Naive thymus-derived CD4-positive, alpha-beta T cell (primary cell): ENCODE measurements at regions not wholly inside any gene's neighbourhood (a gene's known extent, or its start where the extent isn't known, plus 50 kb on each side); places are given as distances from the start of the nearest gene placed in this dataset.

Source experiments
- ATAC-seq: fragments of 150-1000 bp; cut with Tn5 transposase; 2 replicates; pipeline ENCODE4 v1.10.0; 2021; ENCODE audit warnings: mild to moderate bottlenecking, moderate library complexity
- CTCF ChIA-PET: fragments of 350-600 bp; sonication (Branson Sonifier 250); formaldehyde crosslinking; loops from one replicate; lab custom pipeline; 2021; ENCODE audit warnings: antibody characterized with exemption; lab: Charles Lee
- POLR2A ChIA-PET: fragments of 350-600 bp; sonication (Branson Sonifier 250); formaldehyde crosslinking; loops from one replicate; lab custom pipeline; 2021; ENCODE audit warnings: antibody characterized with exemption, inconsistent platforms; lab: Charles Lee
- DNase-seq, 9 donors: peaks; one replicate each; pipeline versions ENCODE4 v3.0.0 to v3.0.0-alpha.2; 2020 to 2022; ENCODE audit warnings: mixed read lengths in 1 of 9
- H3K27ac ChIP-seq: one replicate; pipeline ENCODE4 v1.7.0; 2013; ENCODE audit warnings: mild to moderate bottlenecking, low read depth, low read length, moderate library complexity
- H3K27me3 ChIP-seq, 2 donors: one replicate each; pipeline ENCODE4 v1.7.0; 2013; ENCODE audit warnings: low read length in 2 of 2, mild to moderate bottlenecking in 2 of 2, moderate library complexity in 2 of 2; ENCODE audit not compliant: control insufficient read depth in 2 of 2, insufficient read depth in 2 of 2
- H3K36me3 ChIP-seq, 3 experiments: 1 replicate in 2 of 3; 2 replicates in 1 of 3; pipeline ENCODE4 v1.7.0; 2013; ENCODE audit warnings: low read length in 3 of 3, mild to moderate bottlenecking in 3 of 3, moderate library complexity in 1 of 3; ENCODE audit not compliant: insufficient read depth in 3 of 3, control insufficient read depth in 2 of 3
- H3K4me1 ChIP-seq, 2 donors: one replicate each; pipeline ENCODE4 v1.7.0; 2013; ENCODE audit warnings: low read length in 2 of 2, mild to moderate bottlenecking in 2 of 2, moderate library complexity in 1 of 2; ENCODE audit not compliant: control insufficient read depth in 2 of 2, insufficient read depth in 2 of 2
- H3K4me3 ChIP-seq: 2 replicates; pipeline ENCODE4 v1.7.0; 2013; ENCODE audit warnings: mild to moderate bottlenecking, low read length
- H3K9me3 ChIP-seq, 3 experiments: 1 replicate in 2 of 3; 2 replicates in 1 of 3; pipeline ENCODE4 v1.7.0; 2013; ENCODE audit warnings: low read length in 3 of 3; ENCODE audit not compliant: control insufficient read depth in 2 of 3
- H3K27ac Mint-ChIP-seq, 9 donors: one replicate each; pipeline ENCODE4 v1.8.0; 2020 to 2022; ENCODE audit warnings: mixed read lengths in 9 of 9, mild to moderate bottlenecking in 8 of 9, moderate library complexity in 5 of 9, inconsistent platforms in 2 of 9
- H3K27me3 Mint-ChIP-seq, 5 donors: one replicate each; pipeline ENCODE4 v1.8.0; 2021 to 2022; ENCODE audit warnings: mixed read lengths in 5 of 5, mild to moderate bottlenecking in 1 of 5
- H3K36me3 Mint-ChIP-seq, 5 donors: one replicate each; pipeline ENCODE4 v1.8.0; 2020 to 2022; ENCODE audit warnings: mixed read lengths in 5 of 5, mild to moderate bottlenecking in 3 of 5, inconsistent platforms in 1 of 5
- H3K4me1 Mint-ChIP-seq, 7 donors: one replicate each; pipeline ENCODE4 v1.8.0; 2020 to 2022; ENCODE audit warnings: mixed read lengths in 7 of 7, mild to moderate bottlenecking in 3 of 7, inconsistent platforms in 1 of 7
- H3K4me3 Mint-ChIP-seq, 10 donors: one replicate each; pipeline ENCODE4 v1.8.0; 2020 to 2022; ENCODE audit warnings: mild to moderate bottlenecking in 10 of 10, mixed read lengths in 10 of 10, moderate library complexity in 6 of 10, inconsistent platforms in 2 of 10
- H3K9me3 Mint-ChIP-seq, 11 donors: one replicate each; pipeline ENCODE4 v1.8.0; 2020 to 2022; ENCODE audit warnings: mixed read lengths in 11 of 11, mild to moderate bottlenecking in 4 of 11, inconsistent platforms in 1 of 11, moderate library complexity in 1 of 11
- intact Hi-C, 2 donors: fragments of 100-400 bp; cut with micrococcal nuclease; formaldehyde crosslinking; loops; one replicate each; pipeline ENCODE4 v1.15.1; 2023

GRCh38 chr1:4149831-4150230 lies 249.8 kb upstream of the C1orf174 start:
- intact Hi-C loops: no loop called here
- POLR2A ChIA-PET: no interaction called here
- ATAC-seq: no peak

GRCh38 chr1:4150262-4150661 lies 250.2 kb upstream of the C1orf174 start:
- Histone ChIP-seq H3K27ac (no peak overlapping the region), H3K36me3 (no peaks in the 10 kb centered on the region), H3K9me3 (no peaks in the 10 kb centered on the region), H3K4me1 (no peaks in the 10 kb centered on the region), H3K27me3 (no peaks in the 10 kb centered on the region), H3K4me3 (no peak overlapping the region)
- intact Hi-C loops: no loop called here
- no peaks in the 10 kb centered on the region for H3K36me3 Mint-ChIP-seq
- no peak for ATAC-seq
- H3K4me3 Mint-ChIP-seq: no peak overlapping the region
- peaks cover 0 to 3% (median 0%) of the 10 kb centered on the region in 11 donors for H3K9me3 Mint-ChIP-seq
- ChIA-PET POLR2A (no interaction called here), CTCF (no interaction called here)
- H3K27me3 Mint-ChIP-seq: peaks cover 0 to 10% (median 4%) of the 10 kb centered on the region in 5 donors
- no peak for DNase-seq
- H3K27ac Mint-ChIP-seq: no peak overlapping the region
- no peaks in the 10 kb centered on the region for H3K4me1 Mint-ChIP-seq

More at GRCh38 chr1:4149831-4150230, 249.8 kb upstream of the C1orf174 start:
- H3K27ac Mint-ChIP-seq: no peak overlapping the region
- Histone ChIP-seq H3K27me3 (no peaks in the 10 kb centered on the region), H3K27ac (no peak overlapping the region), H3K4me1 (no peaks in the 10 kb centered on the region), H3K36me3 (no peaks in the 10 kb centered on the region), H3K4me3 (no peak overlapping the region), H3K9me3 (no peaks in the 10 kb centered on the region)
- H3K27me3 Mint-ChIP-seq: peaks cover 0 to 10% (median 4%) of the 10 kb centered on the region in 5 donors
- H3K9me3 Mint-ChIP-seq: peaks cover 0 to 3% (median 0%) of the 10 kb centered on the region in 11 donors
- H3K36me3 Mint-ChIP-seq: no peaks in the 10 kb centered on the region
- CTCF ChIA-PET: no interaction called here
- DNase-seq: no peak
- H3K4me3 Mint-ChIP-seq: no peak overlapping the region
- H3K4me1 Mint-ChIP-seq: no peaks in the 10 kb centered on the region

GRCh38 chr1:4152266-4152665 lies 252.2 kb upstream of the C1orf174 start:
- H3K9me3 Mint-ChIP-seq: peaks cover 0 to 3% (median 0%) of the 10 kb centered on the region in 11 donors
- Histone ChIP-seq H3K9me3 (no peaks in the 10 kb centered on the region), H3K4me3 (no peak overlapping the region), H3K27ac (no peak overlapping the region), H3K36me3 (no peaks in the 10 kb centered on the region), H3K4me1 (no peaks in the 10 kb centered on the region), H3K27me3 (no peaks in the 10 kb centered on the region)
- H3K4me1 Mint-ChIP-seq: no peaks in the 10 kb centered on the region
- intact Hi-C loops: no loop called here
- POLR2A ChIA-PET: no interaction called here
- no peaks in the 10 kb centered on the region for H3K36me3 Mint-ChIP-seq
- DNase-seq (no peak), ATAC-seq (no peak)
- no peak overlapping the region for H3K27ac Mint-ChIP-seq
- H3K27me3 Mint-ChIP-seq: peaks cover 0 to 10% (median 4%) of the 10 kb centered on the region in 5 donors
- H3K4me3 Mint-ChIP-seq: no peak overlapping the region
- CTCF ChIA-PET: no interaction called here

DNA sequence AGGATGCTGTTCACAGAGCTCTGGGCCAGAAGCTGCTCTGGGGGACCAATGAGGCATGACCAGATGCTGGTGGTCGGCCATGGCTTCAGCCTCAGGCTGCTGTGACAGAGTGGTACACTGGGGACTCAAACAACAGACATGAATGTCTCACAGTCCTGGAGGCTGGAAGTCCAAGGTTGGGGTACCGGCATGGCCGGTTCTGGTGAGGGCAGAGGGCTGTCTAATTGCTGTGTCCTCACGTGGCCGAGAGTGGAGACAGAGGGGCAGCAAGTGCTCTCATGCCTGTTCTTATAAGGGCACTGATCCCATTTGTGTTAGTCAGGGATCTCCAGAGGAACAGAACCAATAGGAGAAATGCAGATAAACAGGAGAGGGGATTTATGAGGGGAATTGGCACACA lies 253.5 kb upstream of the C1orf174 start:
- Mint-ChIP-seq H3K36me3 (no peaks in the 10 kb centered on the region), H3K27me3 (peaks cover 0 to 6% (median under 1%) of the 10 kb centered on the region in 5 donors), H3K27ac (no peak overlapping the region), H3K9me3 (peaks cover 0 to 3% (median 0%) of the 10 kb centered on the region in 11 donors), H3K4me3 (no peak overlapping the region), H3K4me1 (no peaks in the 10 kb centered on the region)
- CTCF ChIA-PET: no interaction called here
- Histone ChIP-seq H3K4me1 (no peaks in the 10 kb centered on the region), H3K36me3 (no peaks in the 10 kb centered on the region), H3K4me3 (no peak overlapping the region), H3K27me3 (no peaks in the 10 kb centered on the region), H3K9me3 (no peaks in the 10 kb centered on the region), H3K27ac (no peak overlapping the region)
- DNase-seq (no peak), ATAC-seq (no peak)
- intact Hi-C loops: no loop called here
- POLR2A ChIA-PET: no interaction called here

DNA sequence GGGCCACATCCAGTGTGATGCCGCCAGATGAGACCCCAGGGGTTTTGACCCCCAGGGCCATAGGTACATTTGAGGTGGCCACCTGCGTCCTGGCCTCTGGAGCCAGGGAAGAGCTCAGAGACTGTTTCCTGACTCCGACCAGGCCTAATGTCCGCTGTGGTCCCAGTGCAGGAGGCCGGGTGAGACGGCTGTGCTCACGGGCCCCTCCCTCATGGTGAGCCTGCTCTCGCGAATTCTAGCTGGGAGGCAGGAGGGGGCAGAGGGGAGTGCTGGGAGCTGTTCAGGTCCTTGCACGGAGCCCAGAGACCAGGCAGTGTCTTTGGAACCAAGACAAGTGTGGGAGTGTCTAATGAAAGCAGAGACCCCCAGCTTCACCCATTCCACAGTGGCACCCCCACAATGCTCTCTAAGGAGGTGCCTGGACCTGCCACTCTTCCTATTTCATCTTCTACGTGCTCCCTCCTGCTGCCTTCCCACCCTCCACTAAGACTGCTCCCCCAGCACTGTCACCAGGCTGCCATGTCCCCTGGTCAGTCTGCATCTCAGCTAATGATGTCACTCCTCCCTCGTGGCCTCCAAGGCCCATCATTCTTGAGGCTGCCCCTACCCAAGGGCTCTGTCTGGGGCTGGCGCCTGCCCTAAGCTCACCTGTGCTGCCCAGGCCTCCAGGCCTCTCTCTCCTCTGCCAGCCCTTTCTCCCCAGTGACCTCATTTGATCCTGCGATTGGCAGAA lies 256.3 kb upstream of the C1orf174 start:
- ATAC-seq: no peak
- Mint-ChIP-seq H3K27me3 (peaks cover 0 to 4% (median 0%) of the 10 kb centered on the region in 5 donors), H3K9me3 (peaks cover 0 to 1% (median 0%) of the 10 kb centered on the region in 11 donors), H3K27ac (no peak overlapping the region), H3K36me3 (no peaks in the 10 kb centered on the region), H3K4me3 (no peak overlapping the region), H3K4me1 (no peaks in the 10 kb centered on the region)
- ChIA-PET POLR2A (no interaction called here), CTCF (no interaction called here)
- H3K27ac ChIP-seq: no peak overlapping the region
- no peaks in the 10 kb centered on the region for H3K36me3 ChIP-seq
- intact Hi-C loops: no loop called here
- H3K4me3 ChIP-seq: no peak overlapping the region
- no peaks in the 10 kb centered on the region for H3K27me3 ChIP-seq
- DNase-seq: no peak
- H3K9me3 ChIP-seq: no peaks in the 10 kb centered on the region
- H3K4me1 ChIP-seq: no peaks in the 10 kb centered on the region

GRCh38 chr1:4160181-4160580 lies 260.1 kb upstream of the C1orf174 start:
- peaks cover 0 to 9% (median 3%) of the 10 kb centered on the region in 5 donors for H3K27me3 Mint-ChIP-seq
- no peaks in the 10 kb centered on the region for H3K9me3 ChIP-seq
- no peaks in the 10 kb centered on the region for H3K9me3 Mint-ChIP-seq
- H3K4me1 ChIP-seq: no peaks in the 10 kb centered on the region
- intact Hi-C loops: no loop called here
- no peak overlapping the region for H3K27ac Mint-ChIP-seq
- H3K27me3 ChIP-seq: no peaks in the 10 kb centered on the region
- H3K36me3 Mint-ChIP-seq: no peaks in the 10 kb centered on the region
- H3K4me3 ChIP-seq: no peak overlapping the region
- no peak overlapping the region for H3K27ac ChIP-seq
- no peak overlapping the region for H3K4me3 Mint-ChIP-seq
- no peaks in the 10 kb centered on the region for H3K4me1 Mint-ChIP-seq
- no peak for ATAC-seq
- DNase-seq: no peak
- ChIA-PET POLR2A (no interaction called here), CTCF (no interaction called here)
- no peaks in the 10 kb centered on the region for H3K36me3 ChIP-seq

- H3K4me1 ChIP-seq: no peaks in the 10 kb centered on the region
- no peaks in the 10 kb centered on the region for H3K9me3 ChIP-seq
- H3K36me3 ChIP-seq: no peaks in the 10 kb centered on the region
- ChIA-PET CTCF (no interaction called here), POLR2A (no interaction called here)
- DNase-seq: no peak
- H3K4me3 Mint-ChIP-seq: no peak overlapping the region
- intact Hi-C loops: no loop called here
- H3K27ac ChIP-seq: no peak overlapping the region
- ATAC-seq: no peak
- H3K27ac Mint-ChIP-seq: no peak overlapping the region
- H3K4me1 Mint-ChIP-seq: no peaks in the 10 kb centered on the region
- H3K27me3 Mint-ChIP-seq: peaks cover 4 to 21% (median 12%) of the 10 kb centered on the region in 5 donors
- H3K36me3 Mint-ChIP-seq: no peaks in the 10 kb centered on the region
- H3K4me3 ChIP-seq: no peak overlapping the region
- H3K9me3 Mint-ChIP-seq: no peaks in the 10 kb centered on the region
- H3K27me3 ChIP-seq: no peaks in the 10 kb centered on the region
Observed at GRCh38 chr1:4161366-4162006, 261.4 kb upstream of the C1orf174 start.
